ENCODE measurements at regions not wholly inside any gene's neighbourhood (a gene's known extent, or its start where the extent isn't known, plus 50 kb on each side); places are given as distances from the start of the nearest gene placed in this dataset.

- no peak overlapping the region for H3K27ac ChIP-seq
- H3K9me3 ChIP-seq = no peaks in the 10 kb centered on the region
- no peaks in the 10 kb centered on the region for H3K27me3 ChIP-seq
- no peak for TF ChIP-seq CTCF (IDR thresholded peaks at IDR 0.05)
- no peak for TF ChIP-seq POLR2A (IDR thresholded peaks at IDR 0.05)
- H3K4me1 ChIP-seq = no peaks in the 10 kb centered on the region
- no peak overlapping the region for H3K4me3 ChIP-seq
- no peaks in the 10 kb centered on the region for H3K36me3 ChIP-seq
- DNase-seq = no peak
These were observed 336.5 kb downstream of the MEIS1 start for GRCh38 chr2:66771359-66771976.

DNA sequence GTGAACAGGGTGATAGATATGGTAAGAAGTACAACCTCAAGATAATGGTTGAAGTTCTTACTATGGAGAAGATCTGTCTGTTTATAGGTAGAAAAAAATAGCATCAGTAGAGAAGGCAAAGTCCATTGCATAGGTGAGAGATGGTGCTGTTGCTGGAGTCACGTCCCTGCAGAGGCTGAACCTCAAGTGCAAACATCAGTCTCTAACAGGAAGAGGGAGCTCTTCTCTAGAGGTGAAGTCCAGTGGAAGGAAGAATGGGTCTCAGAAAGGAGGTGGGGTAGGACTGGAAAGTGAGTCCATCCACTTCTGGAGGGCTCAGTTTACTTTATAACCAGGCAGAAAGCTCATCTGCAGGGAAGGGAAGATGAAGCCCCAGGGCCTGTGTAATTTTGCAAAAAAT, 337.7 kb downstream of the MEIS1 start:
- Histone ChIP-seq H3K4me1 (no peaks in the 10 kb centered on the region), H3K9me3 (no peaks in the 10 kb centered on the region), H3K27me3 (no peaks in the 10 kb centered on the region), H3K36me3 (no peaks in the 10 kb centered on the region), H3K4me3 (no peak overlapping the region), H3K27ac (no peak overlapping the region)
- DNase-seq = no peak
- TF ChIP-seq POLR2A (IDR thresholded peaks at IDR 0.05) = no peak
- no peak for TF ChIP-seq CTCF (IDR thresholded peaks at IDR 0.05)

- Histone ChIP-seq H3K9me3 (no peaks in the 10 kb centered on the region), H3K27me3 (no peaks in the 10 kb centered on the region), H3K4me1 (no peaks in the 10 kb centered on the region), H3K36me3 (no peaks in the 10 kb centered on the region), H3K4me3 (no peak overlapping the region), H3K27ac (no peak overlapping the region)
- DNase-seq = no peak
- TF ChIP-seq POLR2A (IDR thresholded peaks at IDR 0.05) = no peak
- no peak for TF ChIP-seq CTCF (IDR thresholded peaks at IDR 0.05)
These were observed 341.0 kb downstream of the MEIS1 start for GRCh38 chr2:66775730-66776422.

DNA sequence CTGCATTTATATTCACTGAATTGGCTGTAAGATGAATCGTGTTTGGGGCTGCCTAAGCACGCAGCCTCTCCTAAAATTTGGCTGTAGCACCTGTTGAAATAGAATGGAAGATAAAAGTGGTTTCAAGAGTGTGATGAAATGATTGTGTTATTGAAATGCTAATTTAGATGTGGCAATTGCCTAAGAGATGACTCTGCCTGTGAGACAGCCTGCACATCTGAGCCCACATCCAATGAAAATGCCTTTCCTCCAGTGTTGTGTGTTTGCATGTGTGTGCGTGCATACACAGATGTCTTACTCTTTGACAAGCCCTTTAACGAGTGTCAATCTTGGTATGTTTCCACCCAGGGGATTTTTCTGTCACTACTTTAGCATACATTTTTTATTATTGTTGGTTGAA, 346.9 kb downstream of the MEIS1 start:
- Histone ChIP-seq H3K4me3 (no peak overlapping the region), H3K4me1 (no peaks in the 10 kb centered on the region), H3K36me3 (no peaks in the 10 kb centered on the region), H3K27me3 (no peaks in the 10 kb centered on the region), H3K9me3 (no peaks in the 10 kb centered on the region), H3K27ac (no peak overlapping the region)
- no peak for DNase-seq
- TF ChIP-seq POLR2A (IDR thresholded peaks at IDR 0.05) = no peak
- TF ChIP-seq CTCF (IDR thresholded peaks at IDR 0.05) = no peak

GRCh38 chr2:66782780-66783361, 347.9 kb downstream of the MEIS1 start:
- no peaks in the 10 kb centered on the region for H3K4me1 ChIP-seq
- DNase-seq = no peak
- H3K36me3 ChIP-seq = no peaks in the 10 kb centered on the region
- TF ChIP-seq POLR2A (IDR thresholded peaks at IDR 0.05) (no peak), CTCF (IDR thresholded peaks at IDR 0.05) (no peak)
- no peak overlapping the region for H3K4me3 ChIP-seq
- H3K27ac ChIP-seq = no peak overlapping the region
- no peaks in the 10 kb centered on the region for H3K9me3 ChIP-seq
- no peaks in the 10 kb centered on the region for H3K27me3 ChIP-seq

Data from Peyer's patch (tissue), 4 donors.